H1 (cell line): ENCODE measurements at regions not wholly inside any gene's neighbourhood (a gene's known extent, or its start where the extent isn't known, plus 50 kb on each side); places are given as distances from the start of the nearest gene placed in this dataset.
"Not testable (repeated sequence)": the region's sequence is repeated elsewhere in the genome, so short reads cannot be mapped to it uniquely, and the experiment has no call there.

Experiments
- CTCF ChIA-PET: fragments of 300-600 bp; sonication (Branson Sonifier 250); formaldehyde crosslinking; loops from one replicate; lab custom pipeline; 2021; ENCODE audit not compliant: partially characterized antibody; lab: Charles Lee
- POLR2A ChIA-PET: fragments of 300-600 bp; sonication (Branson Sonifier 250); formaldehyde crosslinking; loops from one replicate; lab custom pipeline; 2021; ENCODE audit warnings: inconsistent platforms; ENCODE audit not compliant: partially characterized antibody; lab: Charles Lee
- DNase-seq, 2 experiments: peaks; one replicate each; pipeline versions ENCODE4 v3.0.0 to v3.0.0-alpha.2; 2010 to 2022; ENCODE audit warnings: low spot score in 2 of 2, low read depth in 1 of 2, mixed read lengths in 1 of 2
- FAIRE-seq: peaks from 2 replicates; lab custom pipeline; 2011; peaks lifted over from hg19 to GRCh38; lab: Jason Lieb, UNC
- H2AFZ ChIP-seq: 2 replicates; pipeline ENCODE4 v1.8.1; 2012; ENCODE audit warnings: low read length, inconsistent platforms
- H2AK5ac ChIP-seq: 2 replicates; pipeline ENCODE4 v1.6.1; 2013; ENCODE audit warnings: low read depth, low read length
- H2BK120ac ChIP-seq: replicated peaks from 2 replicates; pipeline ENCODE3; 2013; ENCODE audit warnings: low read depth, low read length, inconsistent platforms
- H2BK12ac ChIP-seq: 2 replicates; pipeline ENCODE4 v1.6.1; 2013; ENCODE audit warnings: low read depth, low read length
- H2BK15ac ChIP-seq: 2 replicates; pipeline ENCODE4 v1.6.1; 2013; ENCODE audit warnings: low read length
- H2BK20ac ChIP-seq: 2 replicates; pipeline ENCODE4 v1.6.1; 2013; ENCODE audit warnings: low read length
- H2BK5ac ChIP-seq: 2 replicates; pipeline ENCODE4 v1.6.1; 2013; ENCODE audit warnings: low read depth, low read length
- H3K14ac ChIP-seq: 2 replicates; pipeline ENCODE4 v1.6.1; 2013; ENCODE audit warnings: inconsistent platforms; ENCODE audit not compliant: insufficient read length
- H3K18ac ChIP-seq: 2 replicates; pipeline ENCODE4 v1.6.1; 2013; ENCODE audit warnings: low read length; ENCODE audit errors: extremely low read depth
- H3K23ac ChIP-seq: 2 replicates; pipeline ENCODE4 v1.6.1; 2013; ENCODE audit warnings: inconsistent platforms; ENCODE audit not compliant: insufficient read length
- H3K23me2 ChIP-seq: 2 replicates; pipeline ENCODE4 v1.6.1; 2013; ENCODE audit warnings: low read depth, low read length
- H3K27ac ChIP-seq: 2 replicates; pipeline ENCODE4 v1.6.1; 2011; ENCODE audit warnings: low read depth, low read length, inconsistent platforms
- H3K27me3 ChIP-seq, 4 experiments: replicated peaks in 1 of 4; 1 replicate in 1 of 4; 2 replicates in 3 of 4; pipeline versions ENCODE4 v1.6.1 to v1.8.1; 2011 to 2013; ENCODE audit warnings: low read length in 3 of 4, mild to moderate bottlenecking in 3 of 4, inconsistent platforms in 2 of 4, mixed read lengths in 2 of 4, moderate library complexity in 1 of 4; ENCODE audit not compliant: control insufficient read depth in 3 of 4, insufficient read depth in 3 of 4; ENCODE audit errors: extremely low read depth in 1 of 4
- H3K36me3 ChIP-seq, 4 experiments: 2 replicates each; pipeline versions ENCODE4 v1.6.1 to v1.8.1; 2011 to 2013; ENCODE audit warnings: mild to moderate bottlenecking in 4 of 4, low read length in 3 of 4, moderate library complexity in 2 of 4, control low read depth in 1 of 4, inconsistent platforms in 1 of 4; ENCODE audit not compliant: insufficient read depth in 4 of 4, control insufficient read depth in 2 of 4
- H3K4ac ChIP-seq: replicated peaks from 2 replicates; pipeline ENCODE3; 2013; ENCODE audit warnings: low read length, low read depth, mixed read lengths, inconsistent platforms; ENCODE audit not compliant: insufficient read length
- H3K4me1 ChIP-seq, 4 experiments: replicated peaks in 1 of 4; 1 replicate in 1 of 4; 2 replicates in 3 of 4; pipeline versions ENCODE4 v1.6.1 to v1.8.1; 2011 to 2013; ENCODE audit warnings: low read length in 3 of 4, inconsistent platforms in 2 of 4, mixed read lengths in 1 of 4; ENCODE audit not compliant: insufficient read depth in 4 of 4, control insufficient read depth in 3 of 4
- H3K4me2 ChIP-seq, 2 experiments: 2 replicates each; pipeline versions ENCODE4 v1.6.1 to v1.8.1; 2011 to 2013; ENCODE audit warnings: low read depth in 2 of 2, low read length in 2 of 2, control low read depth in 1 of 2, inconsistent platforms in 1 of 2, mild to moderate bottlenecking in 1 of 2; ENCODE audit not compliant: insufficient read depth in 1 of 2
- H3K4me3 ChIP-seq, 4 experiments: fragments of 200-600, 300-600 bp in 1 of 4; sonication (generic), shearing (Covaris generic), sonication (Bioruptor Twin) in 1 of 4; 2 replicates each; pipeline versions ENCODE4 v1.5.1 to v1.8.1; 2011 to 2016; ENCODE audit warnings: low read length in 4 of 4, low read depth in 3 of 4, control low read depth in 2 of 4, inconsistent platforms in 2 of 4, mild to moderate bottlenecking in 2 of 4, mixed read lengths in 1 of 4, moderate library complexity in 1 of 4; ENCODE audit not compliant: insufficient read depth in 2 of 4; ENCODE audit errors: extremely low read depth in 1 of 4
- H3K56ac ChIP-seq: replicated peaks from 2 replicates; pipeline ENCODE3; 2013; ENCODE audit warnings: low read depth, mild to moderate bottlenecking, mixed read lengths, low read length, inconsistent platforms; ENCODE audit not compliant: insufficient read length
- H3K79me1 ChIP-seq: 2 replicates; pipeline ENCODE4 v1.6.1; 2013; ENCODE audit warnings: low read depth, low read length, control low read depth
- H3K79me2 ChIP-seq, 2 experiments: 2 replicates each; pipeline versions ENCODE4 v1.6.1 to v1.8.1; 2012 to 2013; ENCODE audit warnings: low read length in 2 of 2, mild to moderate bottlenecking in 2 of 2, inconsistent platforms in 1 of 2; ENCODE audit not compliant: insufficient read depth in 2 of 2, control insufficient read depth in 1 of 2
- H3K9ac ChIP-seq, 4 experiments: replicated peaks in 1 of 4; 1 replicate in 1 of 4; 2 replicates in 3 of 4; pipeline versions ENCODE4 v1.6.1 to v1.8.1; 2011 to 2013; ENCODE audit warnings: low read depth in 3 of 4, low read length in 3 of 4, control low read depth in 2 of 4, mild to moderate bottlenecking in 2 of 4, moderate library complexity in 2 of 4, inconsistent platforms in 1 of 4; ENCODE audit errors: extremely low read depth in 1 of 4
- H3K9me3 ChIP-seq, 2 experiments: 2 replicates each; pipeline versions ENCODE4 v1.6.1 to v1.8.1; 2012 to 2013; ENCODE audit warnings: mild to moderate bottlenecking in 2 of 2, moderate library complexity in 2 of 2, control low read depth in 1 of 2, inconsistent platforms in 1 of 2, low read depth in 1 of 2, low read length in 1 of 2, mixed read lengths in 1 of 2; ENCODE audit not compliant: insufficient read depth in 2 of 2
- H4K20me1 ChIP-seq, 2 experiments: replicated peaks in 1 of 2; 2 replicates each; pipeline versions ENCODE3 to v1.8.1; 2011 to 2013; ENCODE audit warnings: inconsistent platforms in 2 of 2, low read length in 2 of 2, mild to moderate bottlenecking in 1 of 2; ENCODE audit not compliant: insufficient read depth in 2 of 2, control insufficient read depth in 1 of 2
- H4K5ac ChIP-seq: 2 replicates; pipeline ENCODE4 v1.6.1; 2013; ENCODE audit warnings: low read length, low read depth, mixed read lengths, inconsistent platforms; ENCODE audit not compliant: insufficient read length
- H4K8ac ChIP-seq: 2 replicates; pipeline ENCODE4 v1.8.0; 2013; ENCODE audit warnings: mild to moderate bottlenecking, moderate library complexity, low read length, inconsistent platforms; ENCODE audit not compliant: insufficient read depth; ENCODE audit errors: extremely low read depth
- H4K91ac ChIP-seq: replicated peaks from 2 replicates; pipeline ENCODE3; 2013; ENCODE audit warnings: low read length, mixed read lengths, inconsistent platforms; ENCODE audit not compliant: insufficient read length
- SIN3A ChIP-seq, 2 experiments: IDR thresholded peaks in 1 of 2; conservative IDR thresholded peaks in 1 of 2; 2 replicates each; pipeline ENCODE4 v1.6.1; 2011 to 2012; ENCODE audit warnings: low read length in 2 of 2, improper control_type of control experiment in 1 of 2, low read depth in 1 of 2, mild to moderate bottlenecking in 1 of 2
- SP4 ChIP-seq: IDR thresholded peaks from 2 replicates; pipeline ENCODE4 v1.6.1; 2012; ENCODE audit warnings: low read length, inconsistent platforms
- SRF ChIP-seq: IDR thresholded peaks from 2 replicates; pipeline ENCODE4 v1.6.1; 2011; ENCODE audit warnings: mild to moderate bottlenecking, low read depth, low read length, moderate library complexity

DNA sequence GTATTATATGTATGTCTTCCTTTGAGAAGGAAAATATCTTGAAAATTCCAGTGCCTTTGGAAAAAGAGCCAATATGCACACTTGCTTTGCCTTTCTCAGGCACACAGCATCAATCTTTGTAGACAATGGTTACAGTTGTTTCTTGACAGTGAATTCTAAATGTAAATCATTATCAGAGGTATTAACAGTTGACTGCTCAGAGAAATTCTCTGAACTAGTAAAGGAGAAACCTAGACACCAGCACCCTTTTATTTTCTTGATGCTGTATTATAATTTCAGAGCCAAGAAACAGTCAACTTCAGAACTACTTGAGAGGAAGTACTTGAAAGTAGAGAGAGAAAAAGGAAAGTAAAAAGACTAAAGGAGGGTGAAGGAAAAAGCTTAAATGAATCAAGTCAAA, 185.8 kb upstream of the SMIM30 start:
- no peaks in the 10 kb centered on the region for H3K79me2 ChIP-seq
- no peaks in the 10 kb centered on the region for H3K4me1 ChIP-seq
- H4K91ac ChIP-seq: no peak overlapping the region
- no peak overlapping the region for H2BK15ac ChIP-seq
- H3K27me3 ChIP-seq: peaks cover 0 to 1% (median 0%) of the 10 kb centered on the region in 4 experiments; a peak in 1 of 7 replicates
- no peak overlapping the region for H2BK20ac ChIP-seq
- no peaks in the 10 kb centered on the region for H4K20me1 ChIP-seq
- FAIRE-seq (no peak), DNase-seq (no peak)
- no peaks in the 10 kb centered on the region; a peak in 1 of 4 replicates for H3K9me3 ChIP-seq
- H3K56ac ChIP-seq: no peak overlapping the region
- H3K23ac ChIP-seq: no peak overlapping the region
- no peak overlapping the region for H2BK12ac ChIP-seq
- H3K4me3 ChIP-seq: no peak overlapping the region
- H3K79me1 ChIP-seq: no peaks in the 10 kb centered on the region
- CTCF ChIA-PET: interaction anchor here (1.8 kb wide), 1 partner anchor 13 kb away, joined by 3 read pairs; no protein-coding TSS in a partner anchor
- no peak overlapping the region for H3K18ac ChIP-seq
- no peak overlapping the region for H2AFZ ChIP-seq
- H2BK120ac ChIP-seq: no peak overlapping the region
- no peak overlapping the region for H3K9ac ChIP-seq
- H3K27ac ChIP-seq: no peak overlapping the region
- H4K8ac ChIP-seq: no peak overlapping the region
- no peak overlapping the region for H3K4me2 ChIP-seq
- H3K36me3 ChIP-seq: no peaks in the 10 kb centered on the region
- H3K23me2 ChIP-seq: no peaks in the 10 kb centered on the region
- POLR2A ChIA-PET: no interaction called here
- H2BK5ac ChIP-seq: no peak overlapping the region
- H3K14ac ChIP-seq: no peak overlapping the region
- TF ChIP-seq SIN3A (conservative IDR thresholded peaks at IDR 0.05 in 1 of 2, IDR thresholded peaks at IDR 0.05 in 1 of 2; ENCODE audit: low read depth in 1 of 2, low read length in 2 of 2) (no peak), SP4 (no peak), SRF (no peak)
- TF ChIP-seq, all 59 proteins: peak for 0
- Histone ChIP-seq H2AK5ac (no peak overlapping the region), H3K4ac (no peak overlapping the region), H4K5ac (no peak overlapping the region)

DNA sequence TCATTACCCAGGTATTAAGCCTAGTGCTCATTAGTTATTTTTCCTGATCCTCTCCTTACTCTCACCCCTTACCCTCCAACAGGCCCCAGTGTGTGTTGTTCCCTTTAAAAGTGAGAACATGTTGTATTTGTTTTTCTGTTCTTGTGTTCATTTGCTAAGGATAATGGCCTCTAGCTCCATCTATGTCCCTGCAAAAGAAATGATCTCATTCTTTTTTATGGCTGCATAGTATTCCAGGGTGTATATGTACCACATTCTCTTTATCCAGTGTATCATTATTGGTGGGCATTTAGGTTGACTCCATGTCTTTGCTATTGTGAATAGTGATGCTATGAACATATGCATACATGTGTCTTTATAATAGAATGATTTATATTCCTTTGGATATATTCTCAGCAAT, 185.0 kb upstream of the SMIM30 start:
- H2BK15ac ChIP-seq, H2AFZ ChIP-seq, H2BK20ac ChIP-seq, H2BK12ac ChIP-seq, H2AK5ac ChIP-seq, H3K9ac ChIP-seq, H3K27ac ChIP-seq, H3K18ac ChIP-seq, H3K4me3 ChIP-seq, H3K14ac ChIP-seq, H3K56ac ChIP-seq, H3K9me3 ChIP-seq, H3K23me2 ChIP-seq, H3K4me2 ChIP-seq, H3K36me3 ChIP-seq, POLR2A ChIA-PET, DNase-seq, H3K79me1 ChIP-seq, H4K91ac ChIP-seq, H4K5ac ChIP-seq, H3K4me1 ChIP-seq, H3K79me2 ChIP-seq, H3K27me3 ChIP-seq, H4K20me1 ChIP-seq, H3K4ac ChIP-seq, H2BK120ac ChIP-seq, H2BK5ac ChIP-seq, H4K8ac ChIP-seq, FAIRE-seq, H3K23ac ChIP-seq: not testable (repeated sequence)
- CTCF ChIA-PET: interaction anchor here (1.8 kb wide), 1 partner anchor 12 kb away, joined by 3 read pairs; no protein-coding TSS in a partner anchor
